Gastroesophageal sphincter (tissue), 4 donors: ENCODE measurements at regions not wholly inside any gene's neighbourhood (a gene's known extent, or its start where the extent isn't known, plus 50 kb on each side); places are given as distances from the start of the nearest gene placed in this dataset.

Experiments
- ATAC-seq: fragments of 150-250 bp; one replicate; pipeline ENCODE4 v1.9.1; 2016; ENCODE audit warnings: mild to moderate bottlenecking, moderate library complexity
- H3K27ac ChIP-seq, 4 donors: fragments of 200-600 bp; sonication (generic) in 3 of 4; 1 replicate in 3 of 4; 2 replicates in 1 of 4; pipeline ENCODE4 v1.5.1; 2016 to 2019
- H3K27me3 ChIP-seq: fragments of 200-600 bp; sonication (generic); one replicate; pipeline ENCODE4 v1.5.1; 2019
- H3K36me3 ChIP-seq, 2 donors: fragments of 200-600 bp; sonication (generic); one replicate each; pipeline ENCODE4 v1.5.1; 2019; ENCODE audit warnings: control low read depth in 1 of 2
- H3K4me1 ChIP-seq, 3 donors: fragments of 200-600 bp; sonication (generic); 1 replicate in 2 of 3; 2 replicates in 1 of 3; pipeline ENCODE4 v1.5.1; 2016 to 2019; ENCODE audit warnings: control low read depth in 2 of 3
- H3K4me3 ChIP-seq, 2 donors: fragments of 200-600 bp; sonication (generic); one replicate each; pipeline ENCODE4 v1.5.1; 2019; ENCODE audit warnings: mild to moderate bottlenecking in 1 of 2, moderate library complexity in 1 of 2
- H3K9me3 ChIP-seq, 3 donors: fragments of 200-600 bp; sonication (generic); one replicate each; pipeline ENCODE4 v1.5.1; 2017 to 2019; ENCODE audit warnings: control low read depth in 2 of 3
- EP300 ChIP-seq: sonication (generic); formaldehyde crosslinking; IDR thresholded peaks from one replicate; pipeline ENCODE4 v1.6.1; 2017; ENCODE audit warnings: antibody characterized with exemption, mild to moderate bottlenecking
- POLR2A ChIP-seq, 2 donors: fragments of 450-650 bp; IDR thresholded peaks; one replicate each; pipeline ENCODE4 v1.6.1; 2017; ENCODE audit warnings: antibody characterized with exemption in 2 of 2, mild to moderate bottlenecking in 2 of 2, moderate library complexity in 1 of 2
- POLR2AphosphoS5 ChIP-seq: sonication (generic); formaldehyde crosslinking; IDR thresholded peaks from one replicate; pipeline ENCODE4 v1.6.1; 2017; ENCODE audit warnings: antibody characterized with exemption
- WGBS, 2 donors: methylation state at CpG; one replicate each; pipeline ENCODE4 v1.1.5; 2018; ENCODE audit warnings: low coverage in 1 of 2; 5-methylcytosine and 5-hydroxymethylcytosine counted together
- TF ChIP-seq, protein P1 (sequence below), 4 experiments: fragments of 200-600 bp in 2 of 4; fragments of 450-650 bp in 2 of 4; sonication (generic) in 1 of 4; IDR thresholded peaks; one replicate each; pipeline ENCODE4 v1.5.1; 2017 to 2019; ENCODE audit warnings: antibody characterized with exemption in 4 of 4, mild to moderate bottlenecking in 2 of 4, moderate library complexity in 2 of 4

DNA sequence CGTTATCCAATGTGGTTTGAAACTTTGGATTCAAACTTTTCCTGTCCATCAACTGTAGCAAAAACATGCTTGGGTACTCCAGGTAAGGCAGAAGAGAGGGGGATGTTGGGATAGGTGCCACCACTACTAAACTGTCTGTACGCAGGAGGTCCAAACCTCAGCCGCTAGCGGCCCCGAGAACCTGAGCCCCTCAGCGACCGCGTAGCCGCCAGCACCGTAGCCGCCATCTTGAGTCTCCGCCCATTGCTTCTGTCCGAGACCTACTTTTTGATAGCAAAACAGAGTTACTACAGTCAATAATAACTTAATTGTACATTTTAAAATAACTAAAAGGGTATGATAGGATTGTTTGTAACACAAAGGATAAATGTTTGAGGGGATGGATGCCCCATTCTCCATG is 119.9 kb upstream of the GRID2 start:
- TF ChIP-seq POLR2AphosphoS5, result no peak
- H3K27ac ChIP-seq, result no peak overlapping the region
- H3K9me3 ChIP-seq, result peaks cover 0 to 14% (median 0%) of the 10 kb centered on the region in 3 donors
- H3K27me3 ChIP-seq, result no peaks in the 10 kb centered on the region
- WGBS, 2 donors, result 97 to 100% methylated on average over 9 to 12 of the region's 13 CpGs
- no peak overlapping the region for H3K4me3 ChIP-seq
- ATAC-seq, result no peak
- H3K4me1 ChIP-seq, result no peaks in the 10 kb centered on the region
- no peaks in the 10 kb centered on the region for H3K36me3 ChIP-seq

DNA sequence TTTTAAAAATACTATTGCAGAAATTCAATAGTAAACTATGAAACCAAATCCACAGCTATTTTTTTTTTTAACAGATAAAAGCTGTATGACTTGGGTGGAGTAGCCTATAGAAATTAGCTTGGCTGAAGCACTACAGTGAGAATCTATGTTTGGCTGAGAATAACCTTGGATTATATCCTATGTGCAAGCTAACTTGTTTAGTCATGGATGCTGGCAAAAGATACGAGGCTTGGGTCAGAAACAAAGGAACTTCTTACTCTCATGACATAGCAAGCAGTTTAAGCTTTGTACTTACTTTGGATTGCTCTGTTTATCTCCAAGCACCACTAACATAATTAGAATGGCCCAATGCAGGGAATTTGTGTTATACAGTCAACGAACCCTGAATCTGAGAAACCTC is 119.2 kb upstream of the GRID2 start:
- Histone ChIP-seq H3K36me3 (no peaks in the 10 kb centered on the region), H3K4me3 (no peak overlapping the region), H3K9me3 (peaks cover 0 to 14% (median 0%) of the 10 kb centered on the region in 3 donors), H3K27me3 (no peaks in the 10 kb centered on the region), H3K4me1 (no peaks in the 10 kb centered on the region), H3K27ac (no peak overlapping the region)
- TF ChIP-seq, protein P1, sequence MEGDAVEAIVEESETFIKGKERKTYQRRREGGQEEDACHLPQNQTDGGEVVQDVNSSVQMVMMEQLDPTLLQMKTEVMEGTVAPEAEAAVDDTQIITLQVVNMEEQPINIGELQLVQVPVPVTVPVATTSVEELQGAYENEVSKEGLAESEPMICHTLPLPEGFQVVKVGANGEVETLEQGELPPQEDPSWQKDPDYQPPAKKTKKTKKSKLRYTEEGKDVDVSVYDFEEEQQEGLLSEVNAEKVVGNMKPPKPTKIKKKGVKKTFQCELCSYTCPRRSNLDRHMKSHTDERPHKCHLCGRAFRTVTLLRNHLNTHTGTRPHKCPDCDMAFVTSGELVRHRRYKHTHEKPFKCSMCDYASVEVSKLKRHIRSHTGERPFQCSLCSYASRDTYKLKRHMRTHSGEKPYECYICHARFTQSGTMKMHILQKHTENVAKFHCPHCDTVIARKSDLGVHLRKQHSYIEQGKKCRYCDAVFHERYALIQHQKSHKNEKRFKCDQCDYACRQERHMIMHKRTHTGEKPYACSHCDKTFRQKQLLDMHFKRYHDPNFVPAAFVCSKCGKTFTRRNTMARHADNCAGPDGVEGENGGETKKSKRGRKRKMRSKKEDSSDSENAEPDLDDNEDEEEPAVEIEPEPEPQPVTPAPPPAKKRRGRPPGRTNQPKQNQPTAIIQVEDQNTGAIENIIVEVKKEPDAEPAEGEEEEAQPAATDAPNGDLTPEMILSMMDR (IDR thresholded peaks at IDR 0.05), result no peak
- TF ChIP-seq POLR2A (IDR thresholded peaks at IDR 0.05) (no peak), POLR2AphosphoS5 (no peak), EP300 (no peak)
- ATAC-seq, result no peak
- 43 to 52% methylated on average over 1 to 2 of the region's 2 CpGs for WGBS, 2 donors

DNA sequence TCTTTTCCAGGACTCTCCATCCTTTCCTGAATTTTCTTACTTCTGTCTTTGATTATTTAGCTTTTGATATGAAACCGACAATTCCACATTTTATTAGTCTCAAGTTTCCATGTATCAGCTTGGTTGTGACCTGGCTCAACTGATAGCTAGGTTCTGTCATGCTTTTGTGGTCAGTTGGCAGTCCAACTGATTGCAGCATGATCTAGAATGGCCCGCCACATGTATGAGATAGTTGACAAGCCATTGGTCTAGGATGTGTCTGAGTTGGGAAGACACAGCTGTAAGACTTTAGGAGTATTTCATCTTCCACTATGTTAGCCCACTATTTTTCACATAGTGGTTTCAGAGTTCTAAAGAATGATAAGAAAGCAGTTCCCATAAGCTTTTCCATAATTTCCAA is 117.5 kb upstream of the GRID2 start:
- Histone ChIP-seq H3K9me3 (peaks cover 0 to 14% (median 0%) of the 10 kb centered on the region in 3 donors), H3K4me1 (no peaks in the 10 kb centered on the region), H3K27me3 (no peaks in the 10 kb centered on the region), H3K27ac (no peak overlapping the region), H3K4me3 (no peak overlapping the region), H3K36me3 (no peaks in the 10 kb centered on the region)
- ATAC-seq, result no peak
- 89% methylated on average over 2 of the region's 2 CpGs; no CpG with 5 or more reads in 1 of the 2 donors for WGBS, 2 donors
- TF ChIP-seq POLR2A (IDR thresholded peaks at IDR 0.05), result no peak
- TF ChIP-seq, protein P1 (IDR thresholded peaks at IDR 0.05), result no peak
- TF ChIP-seq EP300, result no peak
- TF ChIP-seq POLR2AphosphoS5, result no peak

DNA sequence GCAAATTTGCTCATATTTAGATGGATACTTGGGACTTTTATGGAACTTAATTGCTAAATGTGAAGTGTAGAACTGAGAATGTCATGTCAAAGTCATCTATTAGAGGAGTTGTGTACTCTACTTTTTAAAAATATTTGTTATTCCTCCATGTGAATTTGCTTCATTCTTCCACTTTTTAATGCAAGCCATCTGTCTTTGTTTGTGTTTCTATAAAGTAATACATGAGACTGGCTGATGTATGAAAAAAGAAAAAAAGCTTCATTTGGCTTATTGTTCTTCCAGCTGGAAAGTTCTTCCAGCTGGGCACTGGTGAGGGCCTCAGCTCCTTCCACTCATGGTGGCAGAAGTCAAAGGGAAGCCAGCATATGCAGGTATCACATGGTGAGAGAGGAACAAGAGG is 114.6 kb upstream of the GRID2 start:
- H3K9me3 ChIP-seq, result no peaks in the 10 kb centered on the region
- no peaks in the 10 kb centered on the region for H3K36me3 ChIP-seq
- H3K4me1 ChIP-seq, result no peaks in the 10 kb centered on the region
- TF ChIP-seq POLR2A (IDR thresholded peaks at IDR 0.05) (no peak), EP300 (no peak), POLR2AphosphoS5 (no peak)
- TF ChIP-seq, protein P1 (IDR thresholded peaks at IDR 0.05), result no peak
- H3K27ac ChIP-seq, result no peak overlapping the region
- no peak for ATAC-seq
- H3K4me3 ChIP-seq, result no peak overlapping the region
- H3K27me3 ChIP-seq, result no peaks in the 10 kb centered on the region

DNA sequence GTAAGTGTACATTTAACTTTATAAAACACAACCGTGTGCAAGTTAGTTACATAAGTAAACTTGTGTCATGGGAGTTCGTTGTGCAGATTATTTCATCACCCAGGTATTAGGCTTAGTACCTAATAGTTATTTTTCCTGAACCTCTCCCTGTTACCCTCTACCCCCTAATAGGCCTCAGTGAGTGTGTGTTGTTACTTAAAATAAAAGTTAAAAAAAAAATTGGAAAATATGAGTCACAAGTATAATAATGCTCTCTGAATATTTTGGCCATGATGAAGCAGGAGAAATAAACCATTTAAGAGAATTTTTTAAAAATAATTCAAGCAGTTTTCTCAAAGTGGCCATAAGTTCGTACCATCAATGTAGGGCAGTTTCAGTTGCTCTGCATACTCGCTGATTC is 105.1 kb upstream of the GRID2 start:
- no peaks in the 10 kb centered on the region for H3K4me1 ChIP-seq
- no peaks in the 10 kb centered on the region for H3K36me3 ChIP-seq
- no peak overlapping the region for H3K27ac ChIP-seq
- ATAC-seq, result no peak
- WGBS, 2 donors, result 70 to 71% methylated on average over 4 of the region's 4 CpGs
- no peaks in the 10 kb centered on the region for H3K27me3 ChIP-seq
- H3K9me3 ChIP-seq, result no peaks in the 10 kb centered on the region
- TF ChIP-seq, protein P1 (IDR thresholded peaks at IDR 0.05), result no peak
- TF ChIP-seq POLR2A (IDR thresholded peaks at IDR 0.05) (no peak), POLR2AphosphoS5 (no peak)
- H3K4me3 ChIP-seq, result no peak overlapping the region

DNA sequence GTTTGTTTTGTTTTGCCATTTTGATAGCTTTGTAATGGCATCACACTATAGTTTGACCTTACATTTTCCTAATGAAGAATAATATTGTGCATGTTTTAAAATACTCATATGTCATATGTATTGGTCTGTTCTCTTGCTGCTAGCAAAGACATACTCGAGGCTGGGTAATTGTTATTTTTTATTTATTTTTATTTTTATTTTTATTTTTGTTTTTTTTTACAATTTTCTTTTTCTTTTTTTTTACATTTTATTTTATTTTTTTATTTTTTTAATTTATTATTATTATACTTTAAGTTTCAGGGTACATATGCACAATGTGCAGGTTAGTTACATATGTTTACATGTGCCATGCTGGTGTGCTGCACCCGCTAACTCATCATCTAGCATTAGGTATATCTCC is 104.6 kb upstream of the GRID2 start:
- TF ChIP-seq POLR2A (IDR thresholded peaks at IDR 0.05), result no peak
- TF ChIP-seq, protein P1 (IDR thresholded peaks at IDR 0.05), result no peak
- TF ChIP-seq POLR2AphosphoS5, result no peak
- TF ChIP-seq EP300, result no peak
- Histone ChIP-seq H3K4me1 (no peaks in the 10 kb centered on the region), H3K27me3 (no peaks in the 10 kb centered on the region), H3K27ac (no peak overlapping the region), H3K4me3 (no peak overlapping the region), H3K9me3 (no peaks in the 10 kb centered on the region), H3K36me3 (no peaks in the 10 kb centered on the region)
- ATAC-seq, result no peak
- 67 to 71% methylated on average over 1 of the region's 2 CpGs for WGBS, 2 donors
